Lung (tissue), 11 donors: ENCODE measurements at regions not wholly inside any gene's neighbourhood (a gene's known extent, or its start where the extent isn't known, plus 50 kb on each side); places are given as distances from the start of the nearest gene placed in this dataset.

Source experiments
- ATAC-seq: fragments of 200-7000 bp; cut with Tn5 transposase; one replicate; pipeline ENCODE4 v1.9.1; 2020; ENCODE audit warnings: moderate number of reproducible peaks; ENCODE audit not compliant: insufficient read depth, low FRiP score
- DNase-seq, 3 donors: peaks; one replicate each; pipeline ENCODE4 v3.0.0-alpha.2; 2013 to 2017
- H3K27ac ChIP-seq, 2 donors: one replicate each; pipeline ENCODE4 v1.5.1; 2013; ENCODE audit warnings: mild to moderate bottlenecking in 2 of 2, moderate library complexity in 2 of 2, control low read depth in 1 of 2, inconsistent platforms in 1 of 2, low read depth in 1 of 2, low read length in 1 of 2
- H3K27me3 ChIP-seq, 3 donors: one replicate each; pipeline ENCODE4 v1.5.1; 2013; ENCODE audit warnings: low read length in 2 of 3; ENCODE audit not compliant: control insufficient read depth in 3 of 3, insufficient read depth in 3 of 3
- H3K36me3 ChIP-seq, 4 donors: one replicate each; pipeline ENCODE4 v1.5.1; 2013; ENCODE audit warnings: low read length in 4 of 4, mild to moderate bottlenecking in 1 of 4, moderate library complexity in 1 of 4; ENCODE audit not compliant: control insufficient read depth in 4 of 4, insufficient read depth in 4 of 4
- H3K4me1 ChIP-seq, 5 donors: one replicate each; pipeline ENCODE4 v1.5.1; 2013; ENCODE audit warnings: low read length in 5 of 5, mild to moderate bottlenecking in 2 of 5, moderate library complexity in 1 of 5; ENCODE audit not compliant: control insufficient read depth in 5 of 5, insufficient read depth in 5 of 5
- H3K4me3 ChIP-seq: one replicate; pipeline ENCODE4 v1.5.1; 2013; ENCODE audit warnings: mild to moderate bottlenecking, control low read depth, moderate library complexity
- H3K9ac ChIP-seq, 2 donors: one replicate each; pipeline ENCODE4 v1.5.1; 2013; ENCODE audit warnings: low read length in 2 of 2, control low read depth in 1 of 2; ENCODE audit not compliant: insufficient read depth in 1 of 2
- H3K9me3 ChIP-seq, 4 donors: one replicate each; pipeline ENCODE4 v1.5.1; 2013; ENCODE audit warnings: low read length in 3 of 4, mild to moderate bottlenecking in 1 of 4, moderate library complexity in 1 of 4; ENCODE audit not compliant: control insufficient read depth in 4 of 4, insufficient read depth in 3 of 4
- CTCF ChIP-seq: IDR thresholded peaks from 2 replicates; pipeline ENCODE4 v1.5.1; 2012; ENCODE audit warnings: mild to moderate bottlenecking; ENCODE audit errors: control extremely low read depth, extremely low read depth
- WGBS, 2 donors: extraction: QIAGEN DNeasy Blood & Tissue Kit; methylation state at CpG; one replicate each; pipeline ENCODE4 v1.1.7; 2013; 5-methylcytosine and 5-hydroxymethylcytosine counted together
- donor health status: control.
- donor health status: control.
- donor health status: Bipolar disorder and iron deficiency.
- donor health status: healthy.
- donor health status: DM: yes; HTN: yes; CAD: no.

DNA sequence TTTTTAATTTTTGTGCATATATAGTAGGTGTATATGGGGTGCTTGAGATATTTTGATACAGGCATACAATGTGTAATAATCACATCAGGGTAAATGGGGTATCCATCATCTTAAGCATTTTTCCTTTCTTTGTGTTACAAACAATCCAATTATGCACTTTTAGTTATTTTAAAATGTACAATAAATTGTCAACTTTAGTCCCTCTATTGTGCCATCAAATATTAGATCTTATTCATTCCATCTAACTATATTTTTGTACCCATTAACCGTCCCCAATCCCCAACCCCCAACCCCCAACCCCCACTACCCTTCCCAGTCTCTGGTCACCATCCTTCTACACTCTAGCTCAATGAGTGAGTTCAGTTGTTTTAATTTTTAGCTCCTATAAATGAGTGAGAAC, 335.1 kb upstream of the C11orf87 start:
- H3K4me3 ChIP-seq, result no peak overlapping the region
- H3K36me3 ChIP-seq, result no peaks in the 10 kb centered on the region
- no peak overlapping the region for H3K9ac ChIP-seq
- H3K27me3 ChIP-seq, result no peaks in the 10 kb centered on the region
- 84 to 86% methylated on average over 1 of the region's 1 CpG for WGBS, 2 donors
- no peak for TF ChIP-seq CTCF
- ATAC-seq (no peak), DNase-seq (no peak)
- no peak overlapping the region for H3K27ac ChIP-seq
- H3K4me1 ChIP-seq, result no peaks in the 10 kb centered on the region
- H3K9me3 ChIP-seq, result peaks cover 0 to 3% (median 0%) of the 10 kb centered on the region in 4 donors

- peaks cover 0 to 3% (median 0%) of the 10 kb centered on the region in 4 donors for H3K9me3 ChIP-seq
- no peak overlapping the region for H3K4me3 ChIP-seq
- no peaks in the 10 kb centered on the region for H3K27me3 ChIP-seq
- H3K27ac ChIP-seq, result no peak overlapping the region
- H3K36me3 ChIP-seq, result no peaks in the 10 kb centered on the region
- H3K4me1 ChIP-seq, result no peaks in the 10 kb centered on the region
- 41 to 61% methylated on average over 2 of the region's 2 CpGs for WGBS, 2 donors
- ATAC-seq, result no peak
- H3K9ac ChIP-seq, result no peak overlapping the region
- no peak for TF ChIP-seq CTCF
- no peak for DNase-seq
Measured at GRCh38 chr11:109088086-109088485, 333.9 kb upstream of the C11orf87 start.

GRCh38 chr11:109089144-109089543, 332.8 kb upstream of the C11orf87 start:
- Histone ChIP-seq H3K9ac (no peak overlapping the region), H3K4me3 (no peak overlapping the region), H3K36me3 (no peaks in the 10 kb centered on the region), H3K27me3 (no peaks in the 10 kb centered on the region), H3K4me1 (no peaks in the 10 kb centered on the region), H3K9me3 (no peaks in the 10 kb centered on the region), H3K27ac (no peak overlapping the region)
- no peak for ATAC-seq
- 81 to 92% methylated on average over 2 of the region's 2 CpGs for WGBS, 2 donors
- TF ChIP-seq CTCF, result no peak
- no peak for DNase-seq

DNA sequence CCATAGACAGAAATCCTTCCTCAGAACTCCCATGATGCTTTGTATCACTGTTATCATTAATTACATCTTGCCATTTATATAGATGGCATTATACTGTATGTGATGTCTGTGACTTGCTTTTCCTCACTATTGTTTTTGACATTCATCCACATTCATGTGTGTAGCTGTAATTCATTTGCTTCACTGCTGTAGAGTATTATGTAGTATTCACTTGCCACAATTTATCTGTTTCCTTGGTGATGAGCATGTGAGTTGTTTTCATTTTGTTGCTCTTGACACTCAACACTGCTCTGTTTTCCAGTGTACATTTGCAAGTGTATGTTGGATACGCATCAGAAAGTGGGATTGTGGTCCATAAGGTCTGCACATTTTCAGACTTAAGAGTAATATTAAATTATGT, 328.6 kb upstream of the C11orf87 start:
- Histone ChIP-seq H3K4me3 (no peak overlapping the region), H3K9me3 (no peaks in the 10 kb centered on the region), H3K9ac (no peak overlapping the region), H3K27me3 (no peaks in the 10 kb centered on the region), H3K27ac (no peak overlapping the region), H3K4me1 (no peaks in the 10 kb centered on the region), H3K36me3 (no peaks in the 10 kb centered on the region)
- WGBS, 2 donors, result 98 to 100% methylated on average over 1 of the region's 1 CpG
- DNase-seq (no peak), ATAC-seq (no peak)
- no peak for TF ChIP-seq CTCF
